Activated T-cell treated with anti-CD3 and anti-CD28 coated beads, Interleukin-2, amount 50 U/mL, for 24 hours (primary cell): ENCODE measurements at regions not wholly inside any gene's neighbourhood (a gene's known extent, or its start where the extent isn't known, plus 50 kb on each side); places are given as distances from the start of the nearest gene placed in this dataset.
"Not testable (repeated sequence)": the region's sequence is repeated elsewhere in the genome, so short reads cannot be mapped to it uniquely, and the experiment has no call there.

Experiments
- DNase-seq: peaks from one replicate; pipeline ENCODE4 v3.0.0-alpha.2; 2020
- H3K27ac Mint-ChIP-seq: 2 replicates; pipeline ENCODE4 v1.8.0; 2020; ENCODE audit warnings: mild to moderate bottlenecking, mixed read lengths
- H3K27me3 Mint-ChIP-seq: 2 replicates; pipeline ENCODE4 v1.8.0; 2020; ENCODE audit warnings: mixed read lengths
- H3K36me3 Mint-ChIP-seq: 2 replicates; pipeline ENCODE4 v1.8.0; 2020; ENCODE audit warnings: low read depth, mixed read lengths
- H3K4me1 Mint-ChIP-seq: 2 replicates; pipeline ENCODE4 v1.8.0; 2020; ENCODE audit warnings: low read depth, mixed read lengths
- H3K4me3 Mint-ChIP-seq: 2 replicates; pipeline ENCODE4 v1.8.0; 2020; ENCODE audit warnings: mild to moderate bottlenecking, moderate library complexity, mixed read lengths
- H3K9me3 Mint-ChIP-seq: 2 replicates; pipeline ENCODE4 v1.8.0; 2020; ENCODE audit warnings: mixed read lengths

- Mint-ChIP-seq H3K4me1 (peaks cover 14% of the 10 kb centered on the region), H3K4me3 (no peak overlapping the region), H3K36me3 (no peaks in the 10 kb centered on the region), H3K27ac (no peak overlapping the region), H3K27me3 (peaks cover 3% of the 10 kb centered on the region), H3K9me3 (no peaks in the 10 kb centered on the region)
- DNase-seq: no peak
These were observed 67.1 kb upstream of the KCNQ5 start for GRCh38 chr6:72554761-72555221.

GRCh38 chr6:72559067-72559466 is 62.8 kb upstream of the KCNQ5 start:
- no peak for DNase-seq
- Mint-ChIP-seq H3K27ac (no peak overlapping the region), H3K36me3 (no peaks in the 10 kb centered on the region), H3K4me1 (peaks cover 4% of the 10 kb centered on the region), H3K4me3 (no peak overlapping the region), H3K9me3 (no peaks in the 10 kb centered on the region), H3K27me3 (peaks cover 3% of the 10 kb centered on the region)

GRCh38 chr6:72559555-72559954 is 62.3 kb upstream of the KCNQ5 start:
- Mint-ChIP-seq H3K4me3 (no peak overlapping the region), H3K36me3 (no peaks in the 10 kb centered on the region), H3K4me1 (no peaks in the 10 kb centered on the region), H3K9me3 (no peaks in the 10 kb centered on the region), H3K27me3 (peaks cover 3% of the 10 kb centered on the region), H3K27ac (no peak overlapping the region)
- no peak for DNase-seq

GRCh38 chr6:72560721-72561593 is 60.9 kb upstream of the KCNQ5 start:
- no peaks in the 10 kb centered on the region for H3K4me1 Mint-ChIP-seq
- H3K9me3 Mint-ChIP-seq: no peaks in the 10 kb centered on the region
- H3K27ac Mint-ChIP-seq: no peak overlapping the region
- H3K27me3 Mint-ChIP-seq: peaks cover 3% of the 10 kb centered on the region
- no peak for DNase-seq
- no peaks in the 10 kb centered on the region for H3K36me3 Mint-ChIP-seq
- H3K4me3 Mint-ChIP-seq: no peak overlapping the region

DNA sequence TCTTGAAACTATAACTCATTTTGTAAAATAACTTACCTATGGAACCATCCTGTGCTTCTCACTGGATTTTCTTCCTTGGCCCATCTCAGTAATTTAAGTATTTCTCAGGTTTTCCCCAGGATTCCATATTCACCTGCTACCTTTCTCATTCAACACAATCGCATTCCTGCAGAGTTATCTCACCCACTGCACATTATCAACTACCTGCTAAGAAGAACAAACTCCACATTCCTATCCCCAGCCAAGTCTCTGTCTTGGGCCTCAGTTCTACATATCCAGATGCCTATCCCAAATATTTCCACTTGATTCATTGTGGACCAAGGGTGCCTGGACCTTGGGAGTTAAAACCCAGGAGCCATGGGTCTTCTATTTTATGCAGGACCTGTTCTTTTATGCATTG is 60.2 kb upstream of the KCNQ5 start:
- DNase-seq: no peak
- Mint-ChIP-seq H3K9me3 (no peaks in the 10 kb centered on the region), H3K4me1 (no peaks in the 10 kb centered on the region), H3K4me3 (no peak overlapping the region), H3K36me3 (no peaks in the 10 kb centered on the region), H3K27me3 (peaks cover 3% of the 10 kb centered on the region), H3K27ac (no peak overlapping the region)

GRCh38 chr6:72564231-72564630 is 57.6 kb upstream of the KCNQ5 start:
- no peak overlapping the region for H3K27ac Mint-ChIP-seq
- H3K9me3 Mint-ChIP-seq: no peaks in the 10 kb centered on the region
- no peaks in the 10 kb centered on the region for H3K36me3 Mint-ChIP-seq
- no peaks in the 10 kb centered on the region for H3K4me1 Mint-ChIP-seq
- DNase-seq: no peak
- H3K27me3 Mint-ChIP-seq: peaks cover 3% of the 10 kb centered on the region
- H3K4me3 Mint-ChIP-seq: no peak overlapping the region

DNA sequence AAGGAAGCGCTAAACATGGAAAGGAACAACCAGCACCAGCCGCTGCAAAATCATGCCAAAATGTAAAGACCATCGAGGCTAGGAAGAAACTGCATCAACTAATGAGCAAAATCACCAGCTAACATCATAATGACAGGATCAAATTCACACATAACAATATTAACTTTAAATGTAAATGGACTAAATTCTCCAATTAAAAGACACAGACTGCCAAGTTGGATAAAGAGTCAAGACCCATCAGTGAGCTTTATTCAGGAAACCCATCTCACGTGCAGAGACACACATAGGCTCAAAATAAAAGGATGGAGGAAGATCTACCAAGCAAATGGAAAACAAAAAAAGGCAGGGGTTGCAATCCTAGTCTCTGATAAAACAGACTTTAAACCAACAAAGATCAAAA is 49.9 kb upstream of the KCNQ5 start:
- not testable (repeated sequence) for H3K4me1 Mint-ChIP-seq, H3K27ac Mint-ChIP-seq, H3K9me3 Mint-ChIP-seq, H3K27me3 Mint-ChIP-seq, H3K4me3 Mint-ChIP-seq, DNase-seq, H3K36me3 Mint-ChIP-seq
